ENCODE measurements at regions not wholly inside any gene's neighbourhood (a gene's known extent, or its start where the extent isn't known, plus 50 kb on each side); places are given as distances from the start of the nearest gene placed in this dataset.

DNA sequence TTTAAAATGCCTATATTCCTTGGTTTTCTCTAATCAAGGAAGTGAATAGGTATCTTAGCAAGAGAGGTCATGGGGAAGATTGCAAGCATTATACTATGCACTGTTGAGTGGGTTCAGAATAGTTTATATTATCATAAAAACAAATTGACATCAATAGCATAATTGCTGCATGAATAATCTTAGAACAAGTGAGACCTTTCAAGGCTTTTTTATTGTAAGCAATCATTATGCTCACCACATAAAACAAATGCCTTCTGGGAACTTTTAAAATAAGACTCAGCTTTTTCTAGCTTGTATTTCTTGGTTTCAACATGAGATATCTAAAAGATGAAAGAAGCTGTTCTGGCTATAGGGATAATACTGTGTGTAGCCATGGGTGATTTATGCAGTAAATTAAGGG lies 135.6 kb upstream of the ZC3H12C start:
- no peaks in the 10 kb centered on the region for H3K36me3 Mint-ChIP-seq (ENCODE audit: insufficient read depth)
- H3K4me1 Mint-ChIP-seq (ENCODE audit: low read depth) = no peaks in the 10 kb centered on the region
- H3K27me3 Mint-ChIP-seq = peaks cover 7% of the 10 kb centered on the region
- no peak overlapping the region for H3K27ac Mint-ChIP-seq
- no peaks in the 10 kb centered on the region for H3K9me3 Mint-ChIP-seq (ENCODE audit: low read depth)
- no peak for DNase-seq (ENCODE audit: low spot score, unreplicated experiment)
- no peak for TF ChIP-seq CTCF (IDR thresholded peaks at IDR 0.05; ENCODE audit: unreplicated experiment)
- H3K4me3 Mint-ChIP-seq (ENCODE audit: low read depth) = no peak overlapping the region

DNA sequence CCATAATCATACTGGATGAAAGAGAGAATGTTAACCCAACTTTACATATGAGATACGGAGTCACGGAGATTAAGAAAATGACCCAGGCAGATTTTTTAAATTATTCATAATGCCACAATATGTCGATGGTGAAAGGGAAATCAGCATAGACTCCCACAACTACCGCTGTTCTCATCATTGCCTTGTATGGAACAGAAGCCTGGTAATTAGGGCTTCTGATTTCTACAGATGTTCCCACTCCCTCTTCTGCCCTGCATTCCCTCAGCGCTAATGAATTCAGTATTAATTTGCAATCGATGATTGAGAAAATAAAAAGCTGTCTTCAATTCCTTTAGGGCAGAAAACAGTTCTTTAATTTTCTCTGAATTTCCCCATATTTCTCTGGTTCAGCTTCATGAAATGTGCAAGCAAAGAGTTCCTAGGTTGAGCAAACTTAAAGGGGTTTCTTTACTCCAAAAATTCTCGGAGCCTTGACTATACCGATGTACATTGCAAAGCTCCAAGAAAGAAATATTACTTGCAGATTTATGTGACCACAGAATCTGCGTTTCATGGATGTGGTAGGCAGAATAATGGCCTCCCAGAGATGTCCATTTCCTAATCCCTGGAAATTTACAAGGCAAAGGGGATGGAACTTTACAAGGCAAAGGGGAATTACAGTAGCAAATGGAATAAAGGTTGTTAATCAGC lies 134.9 kb upstream of the ZC3H12C start:
- no peaks in the 10 kb centered on the region for H3K4me1 Mint-ChIP-seq (ENCODE audit: low read depth)
- no peaks in the 10 kb centered on the region for H3K9me3 Mint-ChIP-seq (ENCODE audit: low read depth)
- H3K36me3 Mint-ChIP-seq (ENCODE audit: insufficient read depth) = no peaks in the 10 kb centered on the region
- no peak for DNase-seq (ENCODE audit: low spot score, unreplicated experiment)
- no peak overlapping the region for H3K4me3 Mint-ChIP-seq (ENCODE audit: low read depth)
- H3K27me3 Mint-ChIP-seq = peaks cover 6% of the 10 kb centered on the region
- TF ChIP-seq CTCF (IDR thresholded peaks at IDR 0.05; ENCODE audit: unreplicated experiment) = no peak
- no peak overlapping the region for H3K27ac Mint-ChIP-seq

GRCh38 chr11:109958821-109959166 lies 134.4 kb upstream of the ZC3H12C start:
- H3K9me3 Mint-ChIP-seq (ENCODE audit: low read depth) = no peaks in the 10 kb centered on the region
- H3K27ac Mint-ChIP-seq = no peak overlapping the region
- peaks cover 5% of the 10 kb centered on the region for H3K27me3 Mint-ChIP-seq
- H3K4me3 Mint-ChIP-seq (ENCODE audit: low read depth) = no peak overlapping the region
- no peak for TF ChIP-seq CTCF (IDR thresholded peaks at IDR 0.05; ENCODE audit: unreplicated experiment)
- no peaks in the 10 kb centered on the region for H3K36me3 Mint-ChIP-seq (ENCODE audit: insufficient read depth)
- no peaks in the 10 kb centered on the region for H3K4me1 Mint-ChIP-seq (ENCODE audit: low read depth)
- DNase-seq (ENCODE audit: low spot score, unreplicated experiment) = no peak

- no peaks in the 10 kb centered on the region for H3K4me1 Mint-ChIP-seq (ENCODE audit: low read depth)
- no peaks in the 10 kb centered on the region for H3K36me3 Mint-ChIP-seq (ENCODE audit: insufficient read depth)
- no peak for TF ChIP-seq CTCF (IDR thresholded peaks at IDR 0.05; ENCODE audit: unreplicated experiment)
- DNase-seq (ENCODE audit: low spot score, unreplicated experiment) = no peak
- H3K4me3 Mint-ChIP-seq (ENCODE audit: low read depth) = no peak overlapping the region
- H3K27ac Mint-ChIP-seq = no peak overlapping the region
- H3K27me3 Mint-ChIP-seq = no peaks in the 10 kb centered on the region
- H3K9me3 Mint-ChIP-seq (ENCODE audit: low read depth) = no peaks in the 10 kb centered on the region
These were observed 132.4 kb upstream of the ZC3H12C start for GRCh38 chr11:109960831-109961230.

DNA sequence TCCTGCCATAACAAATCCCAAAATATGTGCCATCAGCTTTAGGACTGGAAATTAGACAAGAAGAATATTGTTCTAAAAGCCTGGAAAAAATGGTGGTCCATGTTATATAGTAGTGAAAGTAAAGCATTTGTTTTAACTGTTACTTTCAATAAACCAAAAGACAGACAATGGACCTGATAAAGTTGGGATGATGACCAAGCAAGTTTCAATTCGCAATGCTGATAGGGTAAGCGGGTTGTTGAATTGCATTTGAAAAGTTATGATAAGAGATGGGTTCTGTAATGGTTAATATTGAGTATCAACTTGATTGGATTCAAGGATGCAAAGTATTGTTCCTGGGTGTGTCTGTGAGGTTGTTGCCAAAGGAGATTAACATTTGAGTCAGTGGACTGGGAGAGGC lies 131.9 kb upstream of the ZC3H12C start:
- Mint-ChIP-seq H3K36me3 (ENCODE audit: insufficient read depth) (no peaks in the 10 kb centered on the region), H3K4me3 (ENCODE audit: low read depth) (no peak overlapping the region), H3K4me1 (ENCODE audit: low read depth) (no peaks in the 10 kb centered on the region), H3K27ac (no peak overlapping the region), H3K27me3 (no peaks in the 10 kb centered on the region), H3K9me3 (ENCODE audit: low read depth) (no peaks in the 10 kb centered on the region)
- no peak for TF ChIP-seq CTCF (IDR thresholded peaks at IDR 0.05; ENCODE audit: unreplicated experiment)
- DNase-seq (ENCODE audit: low spot score, unreplicated experiment) = no peak
